IMR-90 (cell line): ENCODE measurements at regions not wholly inside any gene's neighbourhood (a gene's known extent, or its start where the extent isn't known, plus 50 kb on each side); places are given as distances from the start of the nearest gene placed in this dataset.

Source experiments
- ATAC-seq: fragments of 200-7000 bp; cut with Tn5 transposase; 2 replicates; pipeline ENCODE4 v1.9.1; 2020; ENCODE audit warnings: low read depth, mild to moderate bottlenecking, moderate library complexity
- BruUV-seq: library from RNA; stranded (reverse); fragments of 400-500 nt; replicated peaks from 2 replicates; lab custom pipeline; 2021; lab: Mats Ljungman, UMichigan
- CTCF ChIA-PET: fragments of 300-600 bp; formaldehyde crosslinking; extraction: SDS; loops from one replicate; lab custom pipeline; 2021; ENCODE audit warnings: antibody characterized with exemption; lab: Yijun Ruan, JAX
- POLR2A ChIA-PET: fragments of 300-600 bp; sonication (Branson Sonifier 250); formaldehyde crosslinking; loops from one replicate; lab custom pipeline; 2022; ENCODE audit warnings: antibody characterized with exemption; ENCODE audit not compliant: unreplicated experiment; lab: Charles Lee
- DNase-seq: peaks from one replicate; pipeline ENCODE4 v3.0.0; 2013
- H2AFZ ChIP-seq: replicated peaks from 2 replicates; pipeline ENCODE3; 2013; ENCODE audit warnings: low read length, mild to moderate bottlenecking; ENCODE audit not compliant: poor library complexity
- H2AK5ac ChIP-seq: 2 replicates; pipeline ENCODE4 v1.6.1; 2013; ENCODE audit warnings: low read depth, low read length, inconsistent platforms
- H2AK9ac ChIP-seq: replicated peaks from 2 replicates; pipeline ENCODE3; 2013; ENCODE audit warnings: mild to moderate bottlenecking, low read depth, low read length, moderate library complexity; ENCODE audit not compliant: poor library complexity
- H2BK120ac ChIP-seq: 2 replicates; pipeline ENCODE4 v1.6.1; 2013; ENCODE audit warnings: low read depth, low read length, inconsistent platforms
- H2BK15ac ChIP-seq: 3 replicates; pipeline ENCODE4 v1.6.1; 2013; ENCODE audit warnings: low read depth, low read length, inconsistent platforms
- H2BK20ac ChIP-seq: 2 replicates; pipeline ENCODE4 v1.6.1; 2013; ENCODE audit warnings: low read depth, mild to moderate bottlenecking, inconsistent platforms, low read length, moderate library complexity
- H2BK5ac ChIP-seq: 2 replicates; pipeline ENCODE4 v1.6.1; 2013; ENCODE audit warnings: mild to moderate bottlenecking, low read depth, low read length, inconsistent platforms; ENCODE audit not compliant: poor library complexity, severe bottlenecking
- H3K14ac ChIP-seq: replicated peaks from 2 replicates; pipeline ENCODE4 v1.6.1; 2013; ENCODE audit warnings: low read depth, low read length, inconsistent platforms
- H3K18ac ChIP-seq: 2 replicates; pipeline ENCODE4 v1.6.1; 2013; ENCODE audit warnings: low read depth, low read length, control low read depth
- H3K23ac ChIP-seq: 2 replicates; pipeline ENCODE4 v1.6.1; 2013; ENCODE audit warnings: low read depth, low read length, inconsistent platforms
- H3K27ac ChIP-seq: 2 replicates; pipeline ENCODE4 v1.5.1; 2013; ENCODE audit warnings: mild to moderate bottlenecking, control low read depth, low read length; ENCODE audit not compliant: insufficient read depth
- H3K27me3 ChIP-seq: 2 replicates; pipeline ENCODE4 v1.6.1; 2013; ENCODE audit warnings: low read length; ENCODE audit not compliant: control insufficient read depth, insufficient read depth
- H3K36me3 ChIP-seq: 2 replicates; pipeline ENCODE4 v1.6.1; 2013; ENCODE audit warnings: low read length, mixed read lengths; ENCODE audit not compliant: control insufficient read depth, insufficient read depth
- H3K4ac ChIP-seq: 2 replicates; pipeline ENCODE4 v1.6.1; 2013; ENCODE audit warnings: low read depth, low read length, inconsistent platforms
- H3K4me1 ChIP-seq: 2 replicates; pipeline ENCODE4 v1.6.1; 2013; ENCODE audit warnings: low read length, mixed read lengths; ENCODE audit not compliant: control insufficient read depth, insufficient read depth
- H3K4me2 ChIP-seq: 2 replicates; pipeline ENCODE4 v1.6.1; 2013; ENCODE audit warnings: low read depth, mild to moderate bottlenecking, control low read depth, low read length, moderate library complexity
- H3K4me3 ChIP-seq: 2 replicates; pipeline ENCODE4 v1.5.1; 2013; ENCODE audit warnings: low read depth, mild to moderate bottlenecking, control low read depth, low read length, moderate library complexity; ENCODE audit not compliant: insufficient read depth
- H3K56ac ChIP-seq: 2 replicates; pipeline ENCODE4 v1.6.1; 2013; ENCODE audit warnings: low read length, inconsistent platforms; ENCODE audit not compliant: insufficient read depth; ENCODE audit errors: extremely low read depth
- H3K79me1 ChIP-seq, 2 experiments: 2 replicates each; pipeline ENCODE4 v1.6.1; 2013; ENCODE audit warnings: low read length in 2 of 2, inconsistent platforms in 1 of 2, low read depth in 1 of 2
- H3K9ac ChIP-seq: 2 replicates; pipeline ENCODE4 v1.6.1; 2013; ENCODE audit warnings: low read depth, low read length, control low read depth
- H3K9me1 ChIP-seq: 2 replicates; pipeline ENCODE4 v1.6.1; 2013; ENCODE audit warnings: low read length, inconsistent platforms; ENCODE audit not compliant: insufficient read depth
- H3K9me3 ChIP-seq: 2 replicates; pipeline ENCODE4 v1.6.1; 2013; ENCODE audit warnings: low read length; ENCODE audit not compliant: control insufficient read depth, insufficient read depth
- H4K20me1 ChIP-seq: 2 replicates; pipeline ENCODE4 v1.6.1; 2013; ENCODE audit warnings: low read length, inconsistent platforms; ENCODE audit not compliant: insufficient read depth
- H4K5ac ChIP-seq: 2 replicates; pipeline ENCODE4 v1.6.1; 2013; ENCODE audit warnings: mild to moderate bottlenecking, low read depth, low read length, control low read depth
- H4K8ac ChIP-seq, 2 experiments: 2 replicates each; pipeline ENCODE4 v1.6.1; 2013; ENCODE audit warnings: low read depth in 2 of 2, low read length in 2 of 2, control low read depth in 1 of 2, inconsistent platforms in 1 of 2
- H4K91ac ChIP-seq: 2 replicates; pipeline ENCODE4 v1.6.1; 2013; ENCODE audit warnings: low read depth, low read length, inconsistent platforms; ENCODE audit not compliant: insufficient read depth
- CHD1 ChIP-seq: IDR thresholded peaks from 2 replicates; pipeline ENCODE4 v1.6.1; 2012; ENCODE audit warnings: low read depth, low read length, improper control_type of control experiment
- CTCF ChIP-seq: conservative IDR thresholded peaks from 2 replicates; pipeline ENCODE4 v1.5.1; 2012; ENCODE audit warnings: mild to moderate bottlenecking, low read depth, low read length, improper control_type of control experiment
- MAFK ChIP-seq: IDR thresholded peaks from 2 replicates; pipeline ENCODE4 v1.6.1; 2012; ENCODE audit warnings: low read depth, low read length, improper control_type of control experiment
- MAZ ChIP-seq: IDR thresholded peaks from 2 replicates; pipeline ENCODE4 v1.6.1; 2012; ENCODE audit warnings: low read depth, mild to moderate bottlenecking, low read length, improper control_type of control experiment, moderate library complexity, borderline replicate concordance
- MXI1 ChIP-seq: IDR thresholded peaks from 2 replicates; pipeline ENCODE4 v1.6.1; 2012; ENCODE audit warnings: low read depth, mild to moderate bottlenecking, low read length, moderate library complexity, borderline replicate concordance
- NFE2L2 ChIP-seq: fragments of 150-350 bp; IDR thresholded peaks from 2 replicates; pipeline ENCODE4 v1.6.1; 2016; ENCODE audit warnings: low read depth, mild to moderate bottlenecking, low read length
- RAD21 ChIP-seq: IDR thresholded peaks from 2 replicates; pipeline ENCODE4 v1.6.1; 2012; ENCODE audit warnings: low read length, improper control_type of control experiment
- RCOR1 ChIP-seq: IDR thresholded peaks from 2 replicates; pipeline ENCODE4 v1.6.1; 2012; ENCODE audit warnings: mild to moderate bottlenecking, low read length, improper control_type of control experiment; ENCODE audit not compliant: insufficient replicate concordance
- RFX5 ChIP-seq: IDR thresholded peaks from 2 replicates; pipeline ENCODE4 v1.8.0; 2012; ENCODE audit warnings: low read depth, mild to moderate bottlenecking, low read length, moderate library complexity
- SMC3 ChIP-seq: fragments of 150-350 bp; IDR thresholded peaks from 2 replicates; pipeline ENCODE4 v1.6.1; 2016; ENCODE audit warnings: low read depth, mild to moderate bottlenecking, antibody characterized with exemption, low read length, moderate library complexity
- WGBS, 2 experiments: methylation state at CpG; one replicate each; pipeline versions ENCODE4 v1.1.5 to v1.1.7; 2013; ENCODE audit warnings: missing lambda C conversion rate in 2 of 2; ENCODE audit not compliant: insufficient read length in 1 of 2; ENCODE audit errors: extremely low coverage in 2 of 2; 5-methylcytosine and 5-hydroxymethylcytosine counted together
- dilution Hi-C: fragments of 300-500 bp; cut with HindIII; formaldehyde crosslinking; loops from one replicate; pipeline ENCODE4 v1.14.3; 2018; ENCODE audit warnings: low sequenced_read_pairs; ENCODE audit not compliant: unreplicated experiment
- in situ Hi-C: fragments of 300-500 bp; cut with MboI; formaldehyde crosslinking; loops from 3 replicates; pipeline ENCODE4 v1.14.3; 2019; ENCODE audit warnings: low sequenced_read_pairs, inconsistent platforms, mixed read lengths
- intact Hi-C: fragments of 100-400 bp; cut with micrococcal nuclease; formaldehyde crosslinking; loops from 2 replicates; pipeline ENCODE4 v1.10.0; 2022
- TF ChIP-seq, protein P1 (sequence below): fragments of 150-350 bp; IDR thresholded peaks from 2 replicates; pipeline ENCODE4 v1.6.1; 2016; ENCODE audit warnings: low read depth, mild to moderate bottlenecking, low read length, moderate library complexity, borderline replicate concordance

- ChIA-PET CTCF (no interaction called here), POLR2A (no interaction called here)
- no peak overlapping the region for H3K14ac ChIP-seq
- H3K4me1 ChIP-seq: no peaks in the 10 kb centered on the region
- TF ChIP-seq CHD1: no peak
- no peak for TF ChIP-seq RCOR1
- no peak for TF ChIP-seq SMC3
- no peak for TF ChIP-seq MXI1
- TF ChIP-seq NFE2L2: no peak
- no peak for TF ChIP-seq CTCF
- no peak for TF ChIP-seq RAD21
- no peak for TF ChIP-seq MAFK
- no peak for TF ChIP-seq MAZ
- TF ChIP-seq, protein P1, sequence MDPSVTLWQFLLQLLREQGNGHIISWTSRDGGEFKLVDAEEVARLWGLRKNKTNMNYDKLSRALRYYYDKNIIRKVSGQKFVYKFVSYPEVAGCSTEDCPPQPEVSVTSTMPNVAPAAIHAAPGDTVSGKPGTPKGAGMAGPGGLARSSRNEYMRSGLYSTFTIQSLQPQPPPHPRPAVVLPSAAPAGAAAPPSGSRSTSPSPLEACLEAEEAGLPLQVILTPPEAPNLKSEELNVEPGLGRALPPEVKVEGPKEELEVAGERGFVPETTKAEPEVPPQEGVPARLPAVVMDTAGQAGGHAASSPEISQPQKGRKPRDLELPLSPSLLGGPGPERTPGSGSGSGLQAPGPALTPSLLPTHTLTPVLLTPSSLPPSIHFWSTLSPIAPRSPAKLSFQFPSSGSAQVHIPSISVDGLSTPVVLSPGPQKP: no peak
- no peak for TF ChIP-seq RFX5
- H4K5ac ChIP-seq: no peak overlapping the region
- no peak overlapping the region for H4K91ac ChIP-seq
- dilution Hi-C loops: no loop called here
- no peak overlapping the region for H3K4me3 ChIP-seq
- no peak overlapping the region for H2AK5ac ChIP-seq
- no peak overlapping the region for H2BK120ac ChIP-seq
- no peak overlapping the region for H3K27ac ChIP-seq
- H3K27me3 ChIP-seq: no peaks in the 10 kb centered on the region
- H3K4ac ChIP-seq: no peak overlapping the region
- H3K9me1 ChIP-seq: no peaks in the 10 kb centered on the region
- no peak overlapping the region for H3K23ac ChIP-seq
- no peak for DNase-seq
- H2BK5ac ChIP-seq: no peak overlapping the region
- H4K20me1 ChIP-seq: no peaks in the 10 kb centered on the region
- no peak overlapping the region for H3K18ac ChIP-seq
- H2AFZ ChIP-seq: no peak overlapping the region
- H3K56ac ChIP-seq: no peak overlapping the region
- no peak overlapping the region for H2BK20ac ChIP-seq
- no peak overlapping the region for H3K4me2 ChIP-seq
- ATAC-seq: no peak
- no peak overlapping the region for H2BK15ac ChIP-seq
- H3K79me1 ChIP-seq: no peaks in the 10 kb centered on the region
- no peak overlapping the region for H2AK9ac ChIP-seq
- no peak overlapping the region for H3K9ac ChIP-seq
- H3K36me3 ChIP-seq: no peaks in the 10 kb centered on the region
- H3K9me3 ChIP-seq: peaks cover 32% of the 10 kb centered on the region
- H4K8ac ChIP-seq: no peak overlapping the region
- in situ Hi-C loops: no loop called here
- intact Hi-C loops: no loop called here
- no TSS peak for BruUV-seq
- 60% methylated on average over 4 of the region's 6 CpGs; no CpG with 5 or more reads in 1 of the 2 experiments for WGBS, 2 experiments
Observed at GRCh38 chr15:98123834-98124233, 163.3 kb downstream of the ARRDC4 start.
